ENCODE measurements at regions not wholly inside any gene's neighbourhood (a gene's known extent, or its start where the extent isn't known, plus 50 kb on each side); places are given as distances from the start of the nearest gene placed in this dataset.

GRCh38 chr15:67892559-67893377 is 52.9 kb upstream of the RNU6-1 start:
- BruUV-seq (replicated peaks): no TSS peak
- H3K27me3 Mint-ChIP-seq (ENCODE audit: insufficient read depth, unreplicated experiment): no peaks in the 10 kb centered on the region
- TF ChIP-seq CTCF (IDR thresholded peaks at IDR 0.05; ENCODE audit: unreplicated experiment): no peak
- intact Hi-C loops (cut with micrococcal nuclease): no loop called here
- ChIA-PET POLR2A (interaction anchor here (1.0 to 1.5 kb wide), 3 partner anchors 9 to 62 kb away, joined by 3 to 4 read pairs (median 3); no protein-coding TSS in a partner anchor), CTCF (interaction anchor here (1.6 kb wide), 1 partner anchor 13 kb away, joined by 6 read pairs; no protein-coding TSS in a partner anchor)
- H3K4me1 Mint-ChIP-seq (ENCODE audit: insufficient read depth, unreplicated experiment): peaks cover 11% of the 10 kb centered on the region
- DNase-seq (ENCODE audit: unreplicated experiment): no peak
- H3K27ac Mint-ChIP-seq (ENCODE audit: low read depth, unreplicated experiment): no peak overlapping the region
- no peaks in the 10 kb centered on the region for H3K36me3 Mint-ChIP-seq (ENCODE audit: insufficient read depth, unreplicated experiment)
- peaks cover 40% of the 10 kb centered on the region for H3K9me3 Mint-ChIP-seq (ENCODE audit: unreplicated experiment)
- no peak overlapping the region for H3K4me3 Mint-ChIP-seq (ENCODE audit: unreplicated experiment)

GRCh38 chr15:67895237-67895636 is 55.4 kb upstream of the RNU6-1 start:
- POLR2A ChIA-PET: interaction anchor here (1.1 kb wide), 1 partner anchor 20 kb away, joined by 3 read pairs; no protein-coding TSS in a partner anchor
- H3K27me3 Mint-ChIP-seq (ENCODE audit: insufficient read depth, unreplicated experiment): no peaks in the 10 kb centered on the region

GRCh38 chr15:67897646-67898339 is 57.9 kb upstream of the RNU6-1 start:
- no TSS peak for BruUV-seq (replicated peaks)
- ChIA-PET CTCF (interaction anchor here (1.0 kb wide), 1 partner anchor 11 kb away, joined by 4 read pairs; no protein-coding TSS in a partner anchor), POLR2A (no interaction called here)
- H3K4me1 Mint-ChIP-seq (ENCODE audit: insufficient read depth, unreplicated experiment): no peaks in the 10 kb centered on the region
- no peak overlapping the region for H3K4me3 Mint-ChIP-seq (ENCODE audit: unreplicated experiment)
- intact Hi-C loops (cut with micrococcal nuclease): no loop called here
- peaks cover 12% of the 10 kb centered on the region for H3K9me3 Mint-ChIP-seq (ENCODE audit: unreplicated experiment)
- H3K27ac Mint-ChIP-seq (ENCODE audit: low read depth, unreplicated experiment): no peak overlapping the region
- TF ChIP-seq CTCF (IDR thresholded peaks at IDR 0.05; ENCODE audit: unreplicated experiment): no peak
- H3K27me3 Mint-ChIP-seq (ENCODE audit: insufficient read depth, unreplicated experiment): no peaks in the 10 kb centered on the region
- no peak for DNase-seq (ENCODE audit: unreplicated experiment)
- H3K36me3 Mint-ChIP-seq (ENCODE audit: insufficient read depth, unreplicated experiment): no peaks in the 10 kb centered on the region

More at GRCh38 chr15:67895237-67895636, 55.4 kb upstream of the RNU6-1 start:
- no peak for TF ChIP-seq CTCF (IDR thresholded peaks at IDR 0.05; ENCODE audit: unreplicated experiment)
- CTCF ChIA-PET: no interaction called here
- BruUV-seq (replicated peaks): no TSS peak
- Mint-ChIP-seq H3K36me3 (ENCODE audit: insufficient read depth, unreplicated experiment) (no peaks in the 10 kb centered on the region), H3K4me1 (ENCODE audit: insufficient read depth, unreplicated experiment) (no peaks in the 10 kb centered on the region), H3K27ac (ENCODE audit: low read depth, unreplicated experiment) (no peak overlapping the region), H3K9me3 (ENCODE audit: unreplicated experiment) (peaks cover 22% of the 10 kb centered on the region), H3K4me3 (ENCODE audit: unreplicated experiment) (no peak overlapping the region)
- no peak for DNase-seq (ENCODE audit: unreplicated experiment)
- intact Hi-C loops (cut with micrococcal nuclease): no loop called here

GRCh38 chr15:67899596-67900283 is 59.9 kb upstream of the RNU6-1 start:
- no peaks in the 10 kb centered on the region for H3K27me3 Mint-ChIP-seq (ENCODE audit: insufficient read depth, unreplicated experiment)
- no peak overlapping the region for H3K4me3 Mint-ChIP-seq (ENCODE audit: unreplicated experiment)
- intact Hi-C loops (cut with micrococcal nuclease): no loop called here
- no TSS peak for BruUV-seq (replicated peaks)
- TF ChIP-seq CTCF (IDR thresholded peaks at IDR 0.05; ENCODE audit: unreplicated experiment): no peak
- no peak for DNase-seq (ENCODE audit: unreplicated experiment)
- no peaks in the 10 kb centered on the region for H3K4me1 Mint-ChIP-seq (ENCODE audit: insufficient read depth, unreplicated experiment)
- POLR2A ChIA-PET: interaction anchor here (0.7 kb wide), 1 partner anchor 231 kb away, joined by 3 read pairs; no protein-coding TSS in a partner anchor
- peaks cover 12% of the 10 kb centered on the region for H3K9me3 Mint-ChIP-seq (ENCODE audit: unreplicated experiment)
- H3K36me3 Mint-ChIP-seq (ENCODE audit: insufficient read depth, unreplicated experiment): no peaks in the 10 kb centered on the region
- H3K27ac Mint-ChIP-seq (ENCODE audit: low read depth, unreplicated experiment): no peak overlapping the region
- CTCF ChIA-PET: no interaction called here

All from MCF 10A (cell line).